Bronchial epithelial cell (primary cell): ENCODE measurements at regions not wholly inside any gene's neighbourhood (a gene's known extent, or its start where the extent isn't known, plus 50 kb on each side); places are given as distances from the start of the nearest gene placed in this dataset.
A peak's percentile ranks its signal among the peaks of the same experiment; 100 is the strongest.
"Not testable (repeated sequence)": the region's sequence is repeated elsewhere in the genome, so short reads cannot be mapped to it uniquely, and the experiment has no call there.

Experiments
- DNase-seq: peaks from one replicate; pipeline ENCODE4 v3.0.0-alpha.2; 2010; ENCODE audit warnings: low read depth
- FAIRE-seq: peaks from 2 replicates; lab custom pipeline; 2011; peaks lifted over from hg19 to GRCh38; lab: Jason Lieb, UNC
- H3K27me3 ChIP-seq: 2 replicates; pipeline ENCODE4 v1.5.1; 2011; ENCODE audit warnings: low read length; ENCODE audit not compliant: control insufficient read depth, insufficient read depth
- H3K36me3 ChIP-seq: 2 replicates; pipeline ENCODE4 v1.5.1; 2011; ENCODE audit warnings: low read length; ENCODE audit not compliant: control insufficient read depth, insufficient read depth
- H3K4me3 ChIP-seq: 2 replicates; pipeline ENCODE4 v1.5.1; 2011; ENCODE audit warnings: mild to moderate bottlenecking, low read depth, low read length, control low read depth
- TF ChIP-seq, protein P1 (sequence below): IDR thresholded peaks from 2 replicates; pipeline ENCODE4 v1.5.1; 2011; ENCODE audit warnings: mild to moderate bottlenecking, moderate library complexity, low read length, control low read depth, inconsistent platforms; ENCODE audit not compliant: insufficient read depth, severe bottlenecking

DNA sequence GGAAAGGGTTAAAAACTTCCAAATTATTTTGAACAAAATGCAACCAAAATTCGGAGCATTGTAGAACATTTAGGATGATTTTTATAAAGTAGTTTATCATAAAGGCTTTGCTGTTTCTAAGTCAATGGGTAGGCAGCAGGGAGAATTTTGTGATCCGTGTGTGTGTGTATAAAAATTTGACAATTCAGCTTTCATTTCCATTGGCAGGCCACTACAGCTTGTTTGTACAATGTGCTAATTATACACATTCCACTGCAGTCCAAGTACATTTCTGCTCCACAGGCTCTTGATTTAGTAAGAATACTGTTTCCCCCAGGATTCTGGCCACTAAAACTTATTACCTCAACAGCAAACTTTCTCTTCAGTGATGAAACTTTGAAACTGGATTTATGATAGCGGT is 71.8 kb upstream of the LTBP1 start:
- H3K36me3 ChIP-seq, result no peaks in the 10 kb centered on the region
- no peaks in the 10 kb centered on the region for H3K27me3 ChIP-seq
- FAIRE-seq, result no peak
- no peak for DNase-seq
- no peak overlapping the region for H3K4me3 ChIP-seq
- TF ChIP-seq, protein P1, sequence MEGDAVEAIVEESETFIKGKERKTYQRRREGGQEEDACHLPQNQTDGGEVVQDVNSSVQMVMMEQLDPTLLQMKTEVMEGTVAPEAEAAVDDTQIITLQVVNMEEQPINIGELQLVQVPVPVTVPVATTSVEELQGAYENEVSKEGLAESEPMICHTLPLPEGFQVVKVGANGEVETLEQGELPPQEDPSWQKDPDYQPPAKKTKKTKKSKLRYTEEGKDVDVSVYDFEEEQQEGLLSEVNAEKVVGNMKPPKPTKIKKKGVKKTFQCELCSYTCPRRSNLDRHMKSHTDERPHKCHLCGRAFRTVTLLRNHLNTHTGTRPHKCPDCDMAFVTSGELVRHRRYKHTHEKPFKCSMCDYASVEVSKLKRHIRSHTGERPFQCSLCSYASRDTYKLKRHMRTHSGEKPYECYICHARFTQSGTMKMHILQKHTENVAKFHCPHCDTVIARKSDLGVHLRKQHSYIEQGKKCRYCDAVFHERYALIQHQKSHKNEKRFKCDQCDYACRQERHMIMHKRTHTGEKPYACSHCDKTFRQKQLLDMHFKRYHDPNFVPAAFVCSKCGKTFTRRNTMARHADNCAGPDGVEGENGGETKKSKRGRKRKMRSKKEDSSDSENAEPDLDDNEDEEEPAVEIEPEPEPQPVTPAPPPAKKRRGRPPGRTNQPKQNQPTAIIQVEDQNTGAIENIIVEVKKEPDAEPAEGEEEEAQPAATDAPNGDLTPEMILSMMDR, result no peak

DNA sequence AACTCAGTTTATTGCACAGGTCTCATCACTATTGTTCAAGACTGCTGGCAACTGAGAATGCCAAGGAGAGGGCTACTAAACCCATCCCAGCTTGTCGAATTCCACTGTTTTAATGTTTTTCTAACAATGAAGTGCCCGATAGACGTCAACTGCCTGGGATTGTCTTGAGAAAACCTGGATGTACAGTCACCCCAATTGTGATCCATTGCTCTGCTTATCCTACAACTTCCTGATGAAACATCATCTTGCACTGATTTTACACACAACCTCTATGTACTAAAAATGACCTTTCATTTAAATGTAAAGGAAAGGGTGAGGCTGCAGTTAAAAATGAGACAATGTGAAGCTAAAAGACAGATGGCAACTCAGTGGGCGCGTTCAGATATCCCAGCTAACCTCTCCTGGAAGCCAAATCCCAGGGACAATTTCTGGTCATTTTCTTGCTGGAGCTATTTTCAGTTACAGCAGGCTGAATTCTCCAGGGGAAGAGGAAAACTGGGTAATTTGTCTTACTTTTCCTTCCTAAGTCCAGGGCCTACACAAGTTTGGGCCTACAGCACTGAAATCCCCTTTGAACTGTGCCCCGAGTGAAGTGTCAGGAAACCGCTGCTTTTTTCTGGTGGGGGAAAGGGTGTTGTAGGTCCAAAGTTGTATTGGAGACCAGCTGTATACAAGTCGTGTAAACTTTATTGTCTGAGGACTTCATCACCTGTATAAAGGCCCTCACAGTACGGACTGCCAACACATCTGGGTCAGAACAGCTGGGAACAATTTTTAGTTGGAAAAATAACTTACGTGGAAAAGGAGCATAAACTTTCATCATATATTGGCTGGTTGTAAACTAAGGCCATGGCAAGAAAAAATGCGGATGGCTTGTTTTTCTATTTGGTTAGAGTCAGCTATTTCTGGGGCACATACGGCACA is 68.9 kb upstream of the LTBP1 start:
- Histone ChIP-seq H3K27me3 (no peaks in the 10 kb centered on the region), H3K4me3 (no peak overlapping the region), H3K36me3 (no peaks in the 10 kb centered on the region)
- no peak for DNase-seq
- FAIRE-seq, result no peak
- TF ChIP-seq, protein P1, result no peak

- not testable (repeated sequence) for H3K4me3 ChIP-seq, FAIRE-seq, DNase-seq, H3K27me3 ChIP-seq, H3K36me3 ChIP-seq
Observed at GRCh38 chr2:32879943-32880342, 66.8 kb upstream of the LTBP1 start.

DNA sequence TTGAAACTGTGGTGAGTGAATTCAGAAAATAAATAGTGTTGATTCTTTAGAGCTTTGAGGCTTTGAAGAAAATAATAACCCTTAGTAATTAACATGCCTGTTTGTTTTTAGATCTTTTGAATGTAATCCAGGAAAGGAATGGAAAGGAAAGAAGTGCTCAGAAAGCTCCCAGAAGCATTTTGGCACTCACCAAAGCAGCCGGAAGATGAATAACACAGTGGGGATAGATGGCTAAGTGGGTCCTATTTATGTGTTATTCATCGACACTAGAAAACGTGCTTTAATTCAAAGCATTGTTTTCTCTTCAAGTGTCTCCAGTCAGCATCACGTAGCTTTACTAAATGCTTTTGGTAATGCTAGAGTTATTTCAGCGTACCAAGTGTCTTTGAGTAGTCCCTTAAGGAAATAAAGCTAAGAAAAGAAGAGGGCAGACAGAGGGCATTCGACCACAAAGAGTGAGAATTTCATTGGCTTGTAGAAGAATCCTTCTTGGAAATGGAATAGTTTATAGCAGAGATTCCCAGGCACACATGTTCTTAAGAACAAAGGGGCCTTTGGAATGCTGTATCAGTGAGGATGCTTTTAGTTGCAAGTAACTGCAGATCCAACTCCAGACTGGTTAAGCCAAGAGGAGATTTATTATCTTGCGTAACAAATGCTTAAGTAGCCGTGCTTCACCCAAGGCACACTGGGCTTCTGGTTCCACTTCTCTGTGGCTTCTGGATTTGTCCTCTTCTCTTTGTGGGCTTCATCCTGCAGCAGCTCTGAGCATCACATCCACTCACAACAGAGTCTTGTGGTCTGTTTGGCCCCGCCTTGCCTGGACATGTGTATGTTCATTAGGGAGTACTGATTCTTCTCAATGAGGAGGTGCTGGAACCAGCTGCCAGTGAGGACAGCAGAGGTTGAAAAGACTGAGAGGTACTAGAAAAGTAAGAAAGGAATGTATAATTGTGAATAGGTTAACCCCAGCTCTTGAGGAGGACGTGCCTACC is 63.6 kb upstream of the LTBP1 start:
- Histone ChIP-seq H3K36me3 (no peaks in the 10 kb centered on the region), H3K4me3 (no peak overlapping the region), H3K27me3 (no peaks in the 10 kb centered on the region)
- DNase-seq (peak; percentile 26), FAIRE-seq (no peak)
- TF ChIP-seq, protein P1, result no peak

GRCh38 chr2:32884346-32884745 is 62.4 kb upstream of the LTBP1 start:
- no peaks in the 10 kb centered on the region for H3K36me3 ChIP-seq
- FAIRE-seq, result no peak
- TF ChIP-seq, protein P1, result no peak
- DNase-seq, result peak; percentile 33
- H3K4me3 ChIP-seq, result no peak overlapping the region
- no peaks in the 10 kb centered on the region for H3K27me3 ChIP-seq

DNA sequence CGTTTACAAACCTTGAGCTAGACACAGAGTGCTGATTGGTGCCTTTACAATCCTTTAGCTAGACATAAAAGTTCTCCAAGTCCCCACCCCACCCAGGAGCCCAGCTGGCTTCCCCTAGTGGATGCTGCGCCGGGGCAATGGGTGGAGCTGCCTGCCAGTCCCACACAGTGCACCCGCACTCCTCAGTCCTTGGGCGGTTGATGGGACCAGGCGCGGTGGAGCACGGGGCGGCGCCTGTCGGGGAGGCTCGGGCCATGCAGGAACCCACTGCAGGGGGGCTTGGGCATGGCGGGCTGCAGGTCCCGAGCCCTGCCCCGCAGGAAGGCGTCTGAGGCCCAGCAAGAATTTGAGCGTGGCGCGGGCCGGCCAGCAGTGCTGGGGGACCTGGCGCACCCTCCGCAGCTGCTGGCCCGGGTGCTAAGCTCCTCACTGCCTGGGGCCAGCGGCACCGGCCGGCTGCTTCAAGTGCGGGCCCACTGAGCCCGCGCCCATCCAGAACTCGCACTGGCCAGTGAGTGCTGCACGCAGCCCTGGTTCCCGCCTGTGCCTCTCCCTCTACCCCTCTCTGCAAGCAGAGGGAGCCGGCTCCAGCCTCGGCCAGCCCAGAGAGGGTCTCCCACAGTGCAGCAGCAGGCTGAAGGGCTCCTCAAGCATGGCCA is 60.2 kb upstream of the LTBP1 start:
- H3K36me3 ChIP-seq, H3K27me3 ChIP-seq, DNase-seq, H3K4me3 ChIP-seq, FAIRE-seq: not testable (repeated sequence)
